GM12874 (cell line): ENCODE measurements at regions not wholly inside any gene's neighbourhood (a gene's known extent, or its start where the extent isn't known, plus 50 kb on each side); places are given as distances from the start of the nearest gene placed in this dataset.

Experiments used
- TF ChIP-seq, protein P1 (sequence below): IDR thresholded peaks from 2 replicates; pipeline ENCODE4 v1.5.1; 2011; ENCODE audit warnings: low read depth, mild to moderate bottlenecking, control low read depth, low read length, moderate library complexity; ENCODE audit not compliant: insufficient read depth

DNA sequence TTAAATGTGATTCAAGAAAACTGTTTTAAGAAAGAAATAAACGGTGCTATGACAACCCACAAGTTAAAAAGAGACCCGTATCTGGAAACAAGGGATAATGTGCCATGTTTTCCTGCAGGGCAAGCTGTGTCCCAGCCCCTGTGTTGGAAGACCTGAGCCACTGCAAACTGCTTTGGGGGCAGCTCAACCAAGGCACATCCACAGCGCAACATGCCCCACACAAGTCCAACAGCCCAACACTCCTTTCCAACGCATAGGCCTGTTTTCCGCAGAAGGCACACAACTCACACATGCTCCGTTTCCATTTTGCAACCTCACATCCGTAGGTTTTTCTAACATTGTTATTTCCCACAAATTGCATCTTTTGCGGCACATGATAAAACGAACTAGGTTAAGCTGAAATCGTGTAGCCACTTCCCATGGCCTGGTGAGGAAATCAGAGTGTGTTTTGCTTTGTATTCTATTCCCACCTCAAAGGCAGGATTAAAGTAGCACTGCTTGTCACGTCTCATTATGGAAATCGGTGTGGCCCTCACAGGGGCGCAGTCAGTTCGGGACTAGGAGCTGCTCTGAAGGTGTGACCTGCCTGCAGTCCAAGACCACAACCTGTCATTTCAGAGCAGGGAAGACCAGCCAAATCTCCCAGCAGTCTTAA lies 50.5 kb upstream of the ZNF516 start:
- TF ChIP-seq, protein P1, sequence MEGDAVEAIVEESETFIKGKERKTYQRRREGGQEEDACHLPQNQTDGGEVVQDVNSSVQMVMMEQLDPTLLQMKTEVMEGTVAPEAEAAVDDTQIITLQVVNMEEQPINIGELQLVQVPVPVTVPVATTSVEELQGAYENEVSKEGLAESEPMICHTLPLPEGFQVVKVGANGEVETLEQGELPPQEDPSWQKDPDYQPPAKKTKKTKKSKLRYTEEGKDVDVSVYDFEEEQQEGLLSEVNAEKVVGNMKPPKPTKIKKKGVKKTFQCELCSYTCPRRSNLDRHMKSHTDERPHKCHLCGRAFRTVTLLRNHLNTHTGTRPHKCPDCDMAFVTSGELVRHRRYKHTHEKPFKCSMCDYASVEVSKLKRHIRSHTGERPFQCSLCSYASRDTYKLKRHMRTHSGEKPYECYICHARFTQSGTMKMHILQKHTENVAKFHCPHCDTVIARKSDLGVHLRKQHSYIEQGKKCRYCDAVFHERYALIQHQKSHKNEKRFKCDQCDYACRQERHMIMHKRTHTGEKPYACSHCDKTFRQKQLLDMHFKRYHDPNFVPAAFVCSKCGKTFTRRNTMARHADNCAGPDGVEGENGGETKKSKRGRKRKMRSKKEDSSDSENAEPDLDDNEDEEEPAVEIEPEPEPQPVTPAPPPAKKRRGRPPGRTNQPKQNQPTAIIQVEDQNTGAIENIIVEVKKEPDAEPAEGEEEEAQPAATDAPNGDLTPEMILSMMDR: no peak

- TF ChIP-seq, protein P1: no peak
Measured at GRCh38 chr18:76544511-76545345, 49.7 kb upstream of the ZNF516 start.
